ENCODE measurements at regions not wholly inside any gene's neighbourhood (a gene's known extent, or its start where the extent isn't known, plus 50 kb on each side); places are given as distances from the start of the nearest gene placed in this dataset.

DNA sequence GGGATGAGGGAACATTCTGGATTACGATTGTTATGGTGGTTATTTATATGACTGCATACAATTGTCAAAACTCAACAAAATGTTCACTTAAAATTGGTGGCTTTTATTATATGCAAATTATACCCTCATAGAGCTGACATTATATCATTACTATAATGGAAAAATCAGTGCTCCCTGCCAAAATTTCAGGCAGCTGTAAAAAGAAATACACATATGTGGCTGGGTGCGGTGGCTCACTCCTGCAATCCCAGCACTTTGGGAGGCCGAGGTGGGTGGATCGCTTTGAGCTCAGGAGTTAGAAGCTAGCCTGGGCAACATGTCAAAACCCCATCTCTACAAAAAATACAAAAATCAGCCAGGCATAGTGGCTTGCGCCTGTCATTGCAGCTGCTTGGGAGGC lies 75.8 kb upstream of the SULF2 start:
- TF ChIP-seq, protein P1, sequence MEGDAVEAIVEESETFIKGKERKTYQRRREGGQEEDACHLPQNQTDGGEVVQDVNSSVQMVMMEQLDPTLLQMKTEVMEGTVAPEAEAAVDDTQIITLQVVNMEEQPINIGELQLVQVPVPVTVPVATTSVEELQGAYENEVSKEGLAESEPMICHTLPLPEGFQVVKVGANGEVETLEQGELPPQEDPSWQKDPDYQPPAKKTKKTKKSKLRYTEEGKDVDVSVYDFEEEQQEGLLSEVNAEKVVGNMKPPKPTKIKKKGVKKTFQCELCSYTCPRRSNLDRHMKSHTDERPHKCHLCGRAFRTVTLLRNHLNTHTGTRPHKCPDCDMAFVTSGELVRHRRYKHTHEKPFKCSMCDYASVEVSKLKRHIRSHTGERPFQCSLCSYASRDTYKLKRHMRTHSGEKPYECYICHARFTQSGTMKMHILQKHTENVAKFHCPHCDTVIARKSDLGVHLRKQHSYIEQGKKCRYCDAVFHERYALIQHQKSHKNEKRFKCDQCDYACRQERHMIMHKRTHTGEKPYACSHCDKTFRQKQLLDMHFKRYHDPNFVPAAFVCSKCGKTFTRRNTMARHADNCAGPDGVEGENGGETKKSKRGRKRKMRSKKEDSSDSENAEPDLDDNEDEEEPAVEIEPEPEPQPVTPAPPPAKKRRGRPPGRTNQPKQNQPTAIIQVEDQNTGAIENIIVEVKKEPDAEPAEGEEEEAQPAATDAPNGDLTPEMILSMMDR (IDR thresholded peaks at IDR 0.05; ENCODE audit: low read depth, low read length), result no peak
- H3K27me3 ChIP-seq (ENCODE audit: insufficient read depth, low read depth, severe bottlenecking), result no peaks in the 10 kb centered on the region
- no peaks in the 10 kb centered on the region for H3K36me3 ChIP-seq
- no peak overlapping the region for H3K27ac ChIP-seq
- H3K4me3 ChIP-seq (ENCODE audit: low read depth, low read length), result no peak overlapping the region
- H3K9me3 ChIP-seq (ENCODE audit: severe bottlenecking), result peaks cover 9% of the 10 kb centered on the region
- DNase-seq, result no peak

DNA sequence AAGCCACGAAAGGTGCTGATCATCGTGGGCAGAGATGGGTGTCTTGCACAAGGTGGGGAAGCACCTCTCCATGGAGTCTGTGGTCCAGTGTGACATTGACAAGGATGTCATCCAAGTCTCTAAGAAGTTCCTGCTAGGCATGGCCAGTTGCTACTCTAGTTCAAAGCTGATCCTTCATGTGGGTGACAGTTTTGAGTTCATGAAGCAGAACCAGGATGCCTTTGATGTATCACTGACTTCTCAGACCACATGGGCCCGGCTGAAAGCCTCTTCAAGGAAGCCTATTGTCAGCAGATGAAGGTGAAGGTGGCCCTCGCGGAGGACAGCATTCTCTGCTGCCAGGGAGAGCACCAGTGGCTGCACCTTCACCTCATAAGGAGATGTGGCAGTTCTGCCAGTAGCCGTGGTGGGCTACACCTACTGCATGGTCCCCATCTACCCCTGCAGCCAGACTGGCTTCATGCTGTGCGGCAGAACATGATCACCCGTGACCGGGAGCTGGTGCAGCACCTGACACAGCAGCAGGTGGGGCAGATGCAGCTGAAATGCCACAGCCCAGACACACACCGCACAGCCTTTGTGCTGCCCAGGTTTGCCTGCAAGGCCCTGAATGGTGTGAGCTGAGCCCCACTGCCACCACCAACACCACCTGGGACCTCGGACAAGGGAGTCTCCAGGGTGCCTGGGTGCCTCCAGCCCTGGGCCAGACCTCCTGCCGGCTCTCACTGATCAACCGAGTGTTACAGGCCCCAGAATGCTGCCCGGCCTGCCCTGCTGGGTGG lies 75.0 kb upstream of the SULF2 start:
- Histone ChIP-seq H3K27me3 (ENCODE audit: insufficient read depth, low read depth, severe bottlenecking) (no peaks in the 10 kb centered on the region), H3K27ac (no peak overlapping the region), H3K4me3 (ENCODE audit: low read depth, low read length) (no peak overlapping the region), H3K9me3 (ENCODE audit: severe bottlenecking) (peaks cover 10% of the 10 kb centered on the region), H3K36me3 (no peaks in the 10 kb centered on the region)
- TF ChIP-seq, protein P1 (IDR thresholded peaks at IDR 0.05; ENCODE audit: low read depth, low read length), result no peak
- no peak for DNase-seq

DNA sequence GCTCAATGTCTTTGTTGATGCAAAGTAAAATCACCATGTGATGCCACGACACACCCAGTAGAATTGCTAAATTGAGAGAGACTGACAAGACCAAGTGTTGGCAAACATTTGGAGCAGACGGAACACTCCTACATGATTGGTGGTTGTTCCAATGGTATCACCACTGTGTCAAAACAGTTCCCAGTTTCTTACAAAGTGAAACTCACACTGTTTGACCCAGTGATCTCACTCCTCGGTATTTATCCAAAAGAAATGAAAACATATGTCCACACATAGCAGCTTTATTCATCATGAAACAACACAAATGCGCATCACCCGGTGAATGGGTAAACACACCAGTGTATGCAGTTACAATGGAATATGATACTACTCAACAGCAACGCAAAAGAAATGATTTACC lies 74.0 kb upstream of the SULF2 start:
- Histone ChIP-seq H3K9me3 (ENCODE audit: severe bottlenecking) (peaks cover 13% of the 10 kb centered on the region), H3K27ac (no peak overlapping the region), H3K36me3 (no peaks in the 10 kb centered on the region), H3K4me3 (ENCODE audit: low read depth, low read length) (no peak overlapping the region), H3K27me3 (ENCODE audit: insufficient read depth, low read depth, severe bottlenecking) (no peaks in the 10 kb centered on the region)
- no peak for DNase-seq
- TF ChIP-seq, protein P1 (IDR thresholded peaks at IDR 0.05; ENCODE audit: low read depth, low read length), result no peak

DNA sequence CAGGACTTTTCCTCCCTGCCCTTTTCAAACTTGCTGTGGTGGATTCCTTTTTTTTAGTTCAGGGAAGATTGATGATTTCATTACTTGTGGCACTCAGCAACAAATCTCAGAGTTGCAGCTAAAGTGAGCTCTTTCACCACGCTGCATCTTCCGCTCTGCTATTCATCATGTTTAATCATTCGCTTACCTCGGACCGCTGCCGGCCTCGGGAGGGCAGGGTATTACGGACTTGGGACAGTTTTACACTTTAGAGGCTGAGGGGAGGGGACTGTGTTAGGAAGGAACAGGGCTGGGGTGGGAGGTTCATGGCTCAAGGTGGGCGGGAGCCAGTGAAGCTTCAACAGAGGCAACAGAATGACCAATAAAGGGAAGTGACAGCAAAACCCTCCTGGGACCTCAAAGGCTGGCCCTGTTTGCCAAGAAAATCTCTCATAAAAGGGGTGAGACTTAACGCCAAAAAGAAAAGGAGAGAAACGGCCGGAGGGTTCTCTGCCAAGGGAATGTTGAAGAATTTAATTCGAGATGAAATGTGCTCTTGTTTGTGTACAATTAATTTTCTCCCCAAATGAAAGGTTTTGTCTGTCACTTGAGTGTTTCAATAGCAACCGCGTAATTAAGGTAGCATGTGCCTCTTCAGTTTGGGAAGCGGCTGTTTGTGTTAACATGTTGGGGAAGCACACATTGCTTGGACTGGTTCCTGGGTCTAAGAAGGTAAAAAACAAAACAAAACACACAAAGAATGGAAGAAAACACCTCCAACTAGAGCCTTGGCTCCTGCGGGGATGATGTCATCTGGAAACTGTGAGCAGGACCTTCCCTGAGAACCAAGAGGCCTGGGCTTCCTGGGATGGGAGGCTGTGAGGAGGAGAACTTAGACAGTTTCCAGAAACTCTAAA lies 72.5 kb upstream of the SULF2 start:
- H3K36me3 ChIP-seq, result no peaks in the 10 kb centered on the region
- no peak overlapping the region for H3K4me3 ChIP-seq (ENCODE audit: low read depth, low read length)
- TF ChIP-seq, protein P1 (IDR thresholded peaks at IDR 0.05; ENCODE audit: low read depth, low read length), result no peak
- DNase-seq, result no peak
- peaks cover 9% of the 10 kb centered on the region for H3K9me3 ChIP-seq (ENCODE audit: severe bottlenecking)
- H3K27ac ChIP-seq, result no peak overlapping the region
- no peaks in the 10 kb centered on the region for H3K27me3 ChIP-seq (ENCODE audit: insufficient read depth, low read depth, severe bottlenecking)

DNA sequence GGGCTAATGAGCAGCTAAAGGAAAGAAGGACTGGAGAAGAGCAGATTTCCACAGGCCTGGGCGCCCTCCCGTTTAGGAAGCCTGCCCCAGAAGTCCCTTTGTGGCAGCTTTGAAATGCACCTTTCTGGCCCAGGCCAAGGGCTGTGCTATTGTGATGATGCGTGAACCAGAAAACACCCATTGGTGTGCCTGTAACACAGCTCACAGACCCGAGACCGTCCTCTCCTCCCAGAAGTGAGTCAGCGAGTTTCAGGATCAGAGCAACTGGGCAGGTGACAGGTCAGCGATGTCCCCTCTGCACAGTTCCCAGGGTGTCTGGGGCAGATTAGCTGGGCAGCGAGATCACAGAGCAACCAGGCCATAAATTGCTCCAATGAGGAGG lies 71.9 kb upstream of the SULF2 start:
- TF ChIP-seq, protein P1 (IDR thresholded peaks at IDR 0.05; ENCODE audit: low read depth, low read length), result no peak
- DNase-seq, result no peak
- Histone ChIP-seq H3K4me3 (ENCODE audit: low read depth, low read length) (no peak overlapping the region), H3K27me3 (ENCODE audit: insufficient read depth, low read depth, severe bottlenecking) (no peaks in the 10 kb centered on the region), H3K36me3 (no peaks in the 10 kb centered on the region), H3K9me3 (ENCODE audit: severe bottlenecking) (peaks cover 4% of the 10 kb centered on the region), H3K27ac (no peak overlapping the region)

Measured in WERI-Rb-1 (cell line).